OCI-LY7 (cell line): ENCODE measurements at regions not wholly inside any gene's neighbourhood (a gene's known extent, or its start where the extent isn't known, plus 50 kb on each side); places are given as distances from the start of the nearest gene placed in this dataset.
A peak's percentile ranks its signal among the peaks of the same experiment; 100 is the strongest.

Experiments used
- BruUV-seq: library from RNA; stranded (reverse); fragments of 400-500 nt; replicated peaks from 2 replicates; lab custom pipeline; 2021; lab: Mats Ljungman, UMichigan
- CTCF ChIA-PET: fragments of 300-600 bp; sonication (Branson Sonifier 250); formaldehyde crosslinking; loops from one replicate; lab custom pipeline; 2022; ENCODE audit warnings: antibody characterized with exemption; ENCODE audit not compliant: unreplicated experiment; lab: Charles Lee
- POLR2A ChIA-PET: fragments of 300-600 bp; sonication (Branson Sonifier 250); formaldehyde crosslinking; loops from one replicate; lab custom pipeline; 2022; ENCODE audit warnings: antibody characterized with exemption; lab: Charles Lee
- DNase-seq: peaks from one replicate; pipeline ENCODE4 v3.0.0-alpha.2; 2015; ENCODE audit warnings: low spot score
- H2AFZ ChIP-seq: fragments of 200-600 bp; sonication (generic), shearing (Covaris generic); 2 replicates; pipeline ENCODE4 v1.6.1; 2014; ENCODE audit warnings: mild to moderate bottlenecking, antibody characterized with exemption, low read length, moderate library complexity
- H3K27ac ChIP-seq: fragments of 200-600 bp; sonication (generic); 2 replicates; pipeline ENCODE4 v1.5.1; 2014; ENCODE audit warnings: mixed run types, low read depth, mild to moderate bottlenecking, moderate library complexity, low read length, inconsistent platforms; ENCODE audit not compliant: poor library complexity, severe bottlenecking
- H3K36me3 ChIP-seq: fragments of 200-600 bp; sonication (generic); 2 replicates; pipeline ENCODE4 v1.6.1; 2014; ENCODE audit warnings: mild to moderate bottlenecking, antibody characterized with exemption, low read length, moderate library complexity, mixed read lengths; ENCODE audit not compliant: insufficient read depth
- H3K4me1 ChIP-seq: fragments of 200-600 bp; sonication (generic); 2 replicates; pipeline ENCODE4 v1.5.1; 2014; ENCODE audit warnings: mild to moderate bottlenecking, low read length; ENCODE audit not compliant: insufficient read depth, poor library complexity, severe bottlenecking
- H3K4me2 ChIP-seq: fragments of 200-600 bp; sonication (generic); 2 replicates; pipeline ENCODE4 v1.6.1; 2014; ENCODE audit warnings: mild to moderate bottlenecking, low read length
- H3K4me3 ChIP-seq: fragments of 200-600 bp; sonication (generic); 2 replicates; pipeline ENCODE4 v1.5.1; 2014; ENCODE audit warnings: mild to moderate bottlenecking, low read depth, low read length; ENCODE audit not compliant: poor library complexity, severe bottlenecking
- H3K79me2 ChIP-seq: fragments of 200-600 bp; sonication (generic); 2 replicates; pipeline ENCODE4 v1.6.1; 2016; ENCODE audit warnings: low read depth, mild to moderate bottlenecking, low read length, moderate library complexity, mixed read lengths; ENCODE audit not compliant: insufficient read depth
- H3K9me2 ChIP-seq: fragments of 200-600 bp; sonication (generic); 2 replicates; pipeline ENCODE4 v1.6.1; 2016; ENCODE audit warnings: mild to moderate bottlenecking, low read length, mixed read lengths; ENCODE audit not compliant: insufficient read depth
- H3K9me3 ChIP-seq: fragments of 200-600 bp; sonication (generic); 2 replicates; pipeline ENCODE4 v1.6.1; 2014; ENCODE audit warnings: mild to moderate bottlenecking, mixed run types, low read length, mixed read lengths
- H4K20me1 ChIP-seq: fragments of 200-600 bp; sonication (generic); 2 replicates; pipeline ENCODE4 v1.6.1; 2014; ENCODE audit warnings: mild to moderate bottlenecking, antibody characterized with exemption, low read length, moderate library complexity, mixed read lengths; ENCODE audit not compliant: insufficient read depth
- EZH2phosphoT487 ChIP-seq: fragments of 200-600 bp; sonication (generic); IDR thresholded peaks from 2 replicates; pipeline ENCODE4 v1.6.1; 2018; ENCODE audit warnings: low read depth, borderline replicate concordance, mild to moderate bottlenecking, mixed run types, antibody characterized with exemption, low read length, moderate library complexity, mixed read lengths
- intact Hi-C: fragments of 100-400 bp; cut with micrococcal nuclease; formaldehyde crosslinking; loops from one replicate; pipeline ENCODE4 v1.10.0; 2022; ENCODE audit not compliant: unreplicated experiment
- TF ChIP-seq, protein P1 (sequence below): fragments of 200-600 bp; sonication (generic); conservative IDR thresholded peaks from 2 replicates; pipeline ENCODE4 v1.5.1; 2014; ENCODE audit warnings: mild to moderate bottlenecking, antibody characterized with exemption, low read length, moderate library complexity, mixed read lengths

GRCh38 chr22:49550141-49550430 is 277.6 kb downstream of the BRD1 start:
- no peak overlapping the region for H3K4me3 ChIP-seq
- POLR2A ChIA-PET, result no interaction called here
- no peak overlapping the region for H2AFZ ChIP-seq
- no peak for DNase-seq
- H3K9me3 ChIP-seq, result no peaks in the 10 kb centered on the region
- no peaks in the 10 kb centered on the region for H3K9me2 ChIP-seq
- H3K4me1 ChIP-seq, result no peaks in the 10 kb centered on the region
- H3K27ac ChIP-seq, result no peak overlapping the region
- TF ChIP-seq EZH2phosphoT487, result no peak
- TF ChIP-seq, protein P1, sequence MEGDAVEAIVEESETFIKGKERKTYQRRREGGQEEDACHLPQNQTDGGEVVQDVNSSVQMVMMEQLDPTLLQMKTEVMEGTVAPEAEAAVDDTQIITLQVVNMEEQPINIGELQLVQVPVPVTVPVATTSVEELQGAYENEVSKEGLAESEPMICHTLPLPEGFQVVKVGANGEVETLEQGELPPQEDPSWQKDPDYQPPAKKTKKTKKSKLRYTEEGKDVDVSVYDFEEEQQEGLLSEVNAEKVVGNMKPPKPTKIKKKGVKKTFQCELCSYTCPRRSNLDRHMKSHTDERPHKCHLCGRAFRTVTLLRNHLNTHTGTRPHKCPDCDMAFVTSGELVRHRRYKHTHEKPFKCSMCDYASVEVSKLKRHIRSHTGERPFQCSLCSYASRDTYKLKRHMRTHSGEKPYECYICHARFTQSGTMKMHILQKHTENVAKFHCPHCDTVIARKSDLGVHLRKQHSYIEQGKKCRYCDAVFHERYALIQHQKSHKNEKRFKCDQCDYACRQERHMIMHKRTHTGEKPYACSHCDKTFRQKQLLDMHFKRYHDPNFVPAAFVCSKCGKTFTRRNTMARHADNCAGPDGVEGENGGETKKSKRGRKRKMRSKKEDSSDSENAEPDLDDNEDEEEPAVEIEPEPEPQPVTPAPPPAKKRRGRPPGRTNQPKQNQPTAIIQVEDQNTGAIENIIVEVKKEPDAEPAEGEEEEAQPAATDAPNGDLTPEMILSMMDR, result no peak
- BruUV-seq, result no TSS peak
- no peak overlapping the region for H3K4me2 ChIP-seq
- H3K36me3 ChIP-seq, result no peaks in the 10 kb centered on the region
- CTCF ChIA-PET, result no interaction called here
- H3K79me2 ChIP-seq, result no peaks in the 10 kb centered on the region
- intact Hi-C loops, result no loop called here
- no peaks in the 10 kb centered on the region for H4K20me1 ChIP-seq

DNA sequence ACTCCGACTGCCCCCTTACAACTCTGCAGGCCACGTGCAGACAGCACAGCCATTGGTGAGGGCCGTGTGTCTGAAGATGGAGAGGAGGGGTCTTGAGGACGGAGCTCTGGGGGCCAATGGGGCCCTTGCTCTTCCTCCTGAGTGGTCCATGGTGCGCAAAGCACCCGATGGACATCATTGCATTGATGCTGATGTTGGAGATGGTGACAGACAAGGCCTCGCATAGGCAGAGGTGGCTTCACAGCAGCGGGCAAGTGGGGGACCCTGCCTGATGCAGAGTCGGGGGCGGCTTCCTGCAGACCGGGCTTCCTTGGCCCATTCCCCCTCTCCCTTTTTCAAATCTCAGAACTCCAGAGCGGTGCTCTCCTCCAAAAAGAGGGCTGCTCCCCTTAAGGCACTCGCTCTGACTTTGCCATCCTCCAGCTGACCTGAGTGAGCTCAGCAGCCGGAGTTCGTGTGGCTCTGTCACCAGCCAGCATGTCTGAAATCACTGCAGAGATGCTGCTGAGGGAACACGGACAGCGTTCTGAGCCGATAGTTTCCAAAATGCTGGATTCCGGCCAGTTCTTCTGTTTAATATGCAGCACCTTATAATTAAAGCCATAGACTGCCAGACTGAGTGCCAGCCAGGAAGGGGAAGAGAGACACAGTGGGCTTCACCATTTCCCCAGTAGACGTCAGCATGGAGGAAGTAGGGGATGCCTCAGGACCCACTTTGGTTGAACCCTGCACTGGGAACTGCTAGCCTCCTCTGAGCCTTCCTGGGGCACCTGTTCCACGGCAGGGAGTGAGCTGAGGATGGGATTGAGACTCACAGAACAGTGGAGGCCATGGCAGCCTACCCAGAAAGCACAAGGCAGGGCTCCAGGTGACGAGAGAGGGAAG is 278.2 kb downstream of the BRD1 start:
- H3K4me2 ChIP-seq, result no peak overlapping the region
- TF ChIP-seq EZH2phosphoT487, result no peak
- TF ChIP-seq, protein P1, result no peak
- H3K79me2 ChIP-seq, result no peaks in the 10 kb centered on the region
- no peaks in the 10 kb centered on the region for H4K20me1 ChIP-seq
- H3K4me1 ChIP-seq, result no peaks in the 10 kb centered on the region
- CTCF ChIA-PET, result no interaction called here
- H3K27ac ChIP-seq, result no peak overlapping the region
- H3K4me3 ChIP-seq, result no peak overlapping the region
- intact Hi-C loops, result no loop called here
- POLR2A ChIA-PET, result no interaction called here
- no TSS peak for BruUV-seq
- no peaks in the 10 kb centered on the region for H3K9me3 ChIP-seq
- no peaks in the 10 kb centered on the region for H3K9me2 ChIP-seq
- H3K36me3 ChIP-seq, result no peaks in the 10 kb centered on the region
- no peak overlapping the region for H2AFZ ChIP-seq
- no peak for DNase-seq

- no TSS peak for BruUV-seq
- H3K4me1 ChIP-seq, result no peaks in the 10 kb centered on the region
- H3K9me3 ChIP-seq, result no peaks in the 10 kb centered on the region
- H3K27ac ChIP-seq, result no peak overlapping the region
- ChIA-PET CTCF (no interaction called here), POLR2A (no interaction called here)
- no peaks in the 10 kb centered on the region for H3K79me2 ChIP-seq
- no peak for DNase-seq
- H3K4me3 ChIP-seq, result no peak overlapping the region
- no peaks in the 10 kb centered on the region for H3K9me2 ChIP-seq
- H3K4me2 ChIP-seq, result no peak overlapping the region
- H2AFZ ChIP-seq, result no peak overlapping the region
- H3K36me3 ChIP-seq, result no peaks in the 10 kb centered on the region
- intact Hi-C loops, result no loop called here
- no peaks in the 10 kb centered on the region for H4K20me1 ChIP-seq
- TF ChIP-seq EZH2phosphoT487, result no peak
- TF ChIP-seq, protein P1, result peak; percentile 29; the same call in 1 of the 2 replicates
Observed at GRCh38 chr22:49548356-49549202, 279.1 kb downstream of the BRD1 start.
